Hepatocyte (in vitro differentiated cells): ENCODE measurements at regions not wholly inside any gene's neighbourhood (a gene's known extent, or its start where the extent isn't known, plus 50 kb on each side); places are given as distances from the start of the nearest gene placed in this dataset.

Experiments used
- CTCF ChIP-seq: fragments of 200-600 bp; sonication (generic); IDR thresholded peaks from 2 replicates; pipeline ENCODE4 v1.5.1; 2016; ENCODE audit warnings: antibody characterized with exemption, mild to moderate bottlenecking; ENCODE audit not compliant: poor library complexity
- EZH2 ChIP-seq: fragments of 200-600 bp; sonication (generic); IDR thresholded peaks from 2 replicates; pipeline ENCODE4 v1.6.1; 2016; ENCODE audit warnings: antibody characterized with exemption, mild to moderate bottlenecking, borderline replicate concordance
- EZH2phosphoT487 ChIP-seq: fragments of 200-600 bp; sonication (generic); IDR thresholded peaks from one replicate; pipeline ENCODE4 v1.6.1; 2018; ENCODE audit warnings: antibody characterized with exemption, mild to moderate bottlenecking, low read depth, moderate library complexity; ENCODE audit not compliant: unreplicated experiment, severe bottlenecking

- TF ChIP-seq EZH2phosphoT487 (no peak), CTCF (no peak), EZH2 (no peak)
Measured at GRCh38 chr2:8433390-8433789, 248.5 kb upstream of the ID2 start.
